Immature natural killer cell (primary cell): ENCODE measurements at regions not wholly inside any gene's neighbourhood (a gene's known extent, or its start where the extent isn't known, plus 50 kb on each side); places are given as distances from the start of the nearest gene placed in this dataset.
"Not testable (repeated sequence)": the region's sequence is repeated elsewhere in the genome, so short reads cannot be mapped to it uniquely, and the experiment has no call there.

ENCODE experiments used
- DNase-seq, 3 donors: peaks; one replicate each; pipeline ENCODE4 v3.0.0; 2022; ENCODE audit warnings: mixed read lengths in 1 of 3
- H3K27ac Mint-ChIP-seq, 6 donors: one replicate each; pipeline ENCODE4 v1.8.0; 2020; ENCODE audit warnings: mixed read lengths in 6 of 6, mild to moderate bottlenecking in 5 of 6, inconsistent platforms in 4 of 6, moderate library complexity in 3 of 6
- H3K27me3 Mint-ChIP-seq, 3 donors: one replicate each; pipeline ENCODE4 v1.8.0; 2020 to 2021; ENCODE audit warnings: low read depth in 3 of 3, mild to moderate bottlenecking in 3 of 3, mixed read lengths in 3 of 3, moderate library complexity in 3 of 3, inconsistent platforms in 1 of 3
- H3K36me3 Mint-ChIP-seq, 3 donors: one replicate each; pipeline ENCODE4 v1.8.0; 2020; ENCODE audit warnings: mixed read lengths in 3 of 3, inconsistent platforms in 2 of 3, mild to moderate bottlenecking in 2 of 3
- H3K4me1 Mint-ChIP-seq, 2 donors: one replicate each; pipeline ENCODE4 v1.8.0; 2020; ENCODE audit warnings: inconsistent platforms in 2 of 2, mild to moderate bottlenecking in 2 of 2, mixed read lengths in 2 of 2, moderate library complexity in 1 of 2
- H3K4me3 Mint-ChIP-seq, 5 donors: one replicate each; pipeline ENCODE4 v1.8.0; 2020; ENCODE audit warnings: mild to moderate bottlenecking in 5 of 5, mixed read lengths in 5 of 5, inconsistent platforms in 3 of 5, moderate library complexity in 3 of 5
- H3K9me3 Mint-ChIP-seq, 6 donors: one replicate each; pipeline ENCODE4 v1.8.0; 2020; ENCODE audit warnings: mild to moderate bottlenecking in 6 of 6, mixed read lengths in 6 of 6, inconsistent platforms in 4 of 6, moderate library complexity in 3 of 6

DNA sequence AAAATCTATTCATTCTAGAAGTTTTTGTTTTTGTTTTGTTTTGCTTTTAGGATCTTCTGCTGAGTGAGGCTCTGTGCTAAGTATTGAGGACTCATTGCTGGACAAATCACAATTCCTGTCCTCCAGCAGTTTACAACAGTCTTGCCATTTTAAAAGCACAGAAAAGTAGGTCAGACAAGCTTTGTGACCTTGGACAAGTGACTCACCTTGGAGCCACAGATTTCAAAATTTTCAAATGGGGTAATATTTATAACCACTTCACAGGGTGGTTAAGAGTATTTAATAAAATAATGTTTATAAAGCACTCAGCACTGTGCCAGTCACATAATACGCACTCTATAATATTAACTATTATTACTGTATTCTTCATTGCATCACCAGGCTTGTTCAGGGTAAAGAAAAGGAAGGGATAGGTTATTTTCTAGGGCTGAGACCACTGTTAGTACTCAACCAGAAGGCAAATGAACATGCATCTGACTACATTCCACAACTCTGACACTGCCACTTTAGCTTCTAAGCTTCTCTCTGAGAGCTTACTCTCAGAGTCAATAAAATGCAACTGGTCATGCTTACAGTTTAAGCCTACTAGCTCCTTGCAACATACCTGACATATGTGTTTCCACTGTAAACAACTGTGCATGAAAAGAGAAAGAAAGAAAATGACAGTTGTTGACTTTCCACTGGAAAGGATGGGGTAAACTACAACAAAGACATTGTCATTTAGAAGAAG, 63.2 kb upstream of the FIBIN start:
- no peak overlapping the region for H3K27ac Mint-ChIP-seq
- no peaks in the 10 kb centered on the region for H3K4me1 Mint-ChIP-seq
- DNase-seq, result no peak
- peaks cover 3 to 34% (median 16%) of the 10 kb centered on the region in 6 donors for H3K9me3 Mint-ChIP-seq
- H3K4me3 Mint-ChIP-seq, result no peak overlapping the region
- H3K36me3 Mint-ChIP-seq, result no peaks in the 10 kb centered on the region
- H3K27me3 Mint-ChIP-seq, result no peaks in the 10 kb centered on the region

GRCh38 chr11:26931248-26931631, 62.7 kb upstream of the FIBIN start:
- DNase-seq, result no peak
- Mint-ChIP-seq H3K4me1 (no peaks in the 10 kb centered on the region), H3K27me3 (no peaks in the 10 kb centered on the region), H3K4me3 (no peak overlapping the region), H3K27ac (no peak overlapping the region), H3K9me3 (peaks cover 3 to 36% (median 18%) of the 10 kb centered on the region in 6 donors), H3K36me3 (no peaks in the 10 kb centered on the region)

DNA sequence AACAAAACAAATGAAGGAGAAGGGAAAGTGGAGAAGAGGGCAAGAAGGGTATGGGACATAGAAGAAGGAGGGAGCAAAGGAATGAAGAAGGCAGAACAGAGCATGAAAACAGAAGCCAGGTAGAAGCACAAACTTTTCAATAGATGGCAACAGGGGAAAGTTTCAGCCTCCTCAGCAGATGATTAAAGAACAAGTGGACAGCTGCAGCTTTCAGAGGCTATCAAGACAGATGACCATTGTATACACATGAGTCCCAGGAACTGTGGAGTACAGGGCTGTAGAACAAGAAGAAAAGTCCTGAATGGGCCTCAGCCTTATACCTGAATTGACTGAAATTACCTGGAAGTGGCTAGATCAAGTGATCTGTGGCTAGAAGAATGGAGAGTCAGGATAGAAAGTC, 62.0 kb upstream of the FIBIN start:
- Mint-ChIP-seq H3K4me3 (no peak overlapping the region), H3K27ac (no peak overlapping the region), H3K4me1 (no peaks in the 10 kb centered on the region), H3K9me3 (peaks cover 3 to 36% (median 18%) of the 10 kb centered on the region in 6 donors), H3K36me3 (no peaks in the 10 kb centered on the region), H3K27me3 (no peaks in the 10 kb centered on the region)
- DNase-seq, result no peak

DNA sequence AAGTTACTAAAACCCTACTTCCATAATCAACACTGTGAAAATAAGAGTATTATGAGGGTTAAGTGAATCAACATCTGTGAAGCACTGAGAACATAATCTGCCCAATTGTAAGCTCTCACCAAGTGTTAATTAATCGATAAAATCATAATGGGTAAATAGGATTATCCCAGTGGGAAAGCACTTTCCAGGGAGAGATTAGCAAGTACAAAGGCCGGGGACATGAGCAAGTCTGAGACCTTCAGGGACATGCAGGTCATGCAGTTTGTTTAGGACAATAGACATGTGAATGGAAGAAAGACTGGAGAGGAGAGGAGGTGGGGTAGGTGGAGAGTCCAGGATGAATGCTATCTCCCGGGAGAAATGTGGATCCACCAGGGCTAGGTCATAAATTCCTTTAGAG, 57.8 kb upstream of the FIBIN start:
- no peak for DNase-seq
- H3K4me3 Mint-ChIP-seq, result no peak overlapping the region
- H3K4me1 Mint-ChIP-seq, result no peaks in the 10 kb centered on the region
- peaks cover 0 to 29% (median 12%) of the 10 kb centered on the region in 6 donors for H3K9me3 Mint-ChIP-seq
- no peak overlapping the region for H3K27ac Mint-ChIP-seq
- no peaks in the 10 kb centered on the region for H3K36me3 Mint-ChIP-seq
- H3K27me3 Mint-ChIP-seq, result peaks cover 0 to 2% (median 0%) of the 10 kb centered on the region in 3 donors

- Mint-ChIP-seq H3K4me1 (no peaks in the 10 kb centered on the region), H3K9me3 (peaks cover 0 to 30% (median 10%) of the 10 kb centered on the region in 6 donors), H3K36me3 (no peaks in the 10 kb centered on the region), H3K27me3 (peaks cover 0 to 4% (median 0%) of the 10 kb centered on the region in 3 donors), H3K27ac (no peak overlapping the region), H3K4me3 (no peak overlapping the region)
- DNase-seq, result no peak
Measured at GRCh38 chr11:26937386-26937785, 56.5 kb upstream of the FIBIN start.

- not testable (repeated sequence) for H3K4me3 Mint-ChIP-seq, H3K27me3 Mint-ChIP-seq, DNase-seq, H3K36me3 Mint-ChIP-seq, H3K27ac Mint-ChIP-seq, H3K4me1 Mint-ChIP-seq
- peaks cover 0 to 32% (median 10%) of the 10 kb centered on the region in 6 donors for H3K9me3 Mint-ChIP-seq
Measured at GRCh38 chr11:26940501-26940900, 53.4 kb upstream of the FIBIN start.

DNA sequence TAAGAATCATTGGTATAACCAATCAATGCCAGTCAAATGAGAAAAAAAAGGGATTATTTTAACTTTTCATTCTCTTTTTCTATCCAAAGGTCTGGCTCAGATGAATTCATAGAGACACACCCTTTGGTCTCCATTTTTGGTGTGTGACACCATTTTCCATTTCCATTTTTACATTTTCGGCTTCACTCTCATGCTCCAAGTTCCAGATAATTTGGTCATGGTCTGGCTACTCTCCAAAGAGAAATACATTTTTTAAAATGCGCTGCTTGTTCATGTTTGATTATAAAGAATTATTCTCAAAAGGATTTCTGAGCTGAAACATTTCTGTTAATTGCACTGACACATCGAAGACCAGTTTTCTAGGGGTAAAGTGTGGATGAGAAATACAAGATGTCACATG, 51.6 kb upstream of the FIBIN start:
- H3K27me3 Mint-ChIP-seq, result peaks cover 0 to 4% (median 0%) of the 10 kb centered on the region in 3 donors
- H3K4me3 Mint-ChIP-seq, result no peak overlapping the region
- no peaks in the 10 kb centered on the region for H3K4me1 Mint-ChIP-seq
- no peaks in the 10 kb centered on the region for H3K36me3 Mint-ChIP-seq
- DNase-seq, result no peak
- H3K9me3 Mint-ChIP-seq, result peaks cover 0 to 39% (median 10%) of the 10 kb centered on the region in 6 donors
- no peak overlapping the region for H3K27ac Mint-ChIP-seq

- Mint-ChIP-seq H3K27ac (no peak overlapping the region), H3K36me3 (no peaks in the 10 kb centered on the region), H3K27me3 (peaks cover 0 to 2% (median 0%) of the 10 kb centered on the region in 3 donors), H3K4me3 (no peak overlapping the region), H3K9me3 (peaks cover 5 to 44% (median 13%) of the 10 kb centered on the region in 6 donors), H3K4me1 (no peaks in the 10 kb centered on the region)
- no peak for DNase-seq
Measured at GRCh38 chr11:26943636-26944035, 50.3 kb upstream of the FIBIN start.
